SU-DHL-6 (cell line): ENCODE measurements at regions not wholly inside any gene's neighbourhood (a gene's known extent, or its start where the extent isn't known, plus 50 kb on each side); places are given as distances from the start of the nearest gene placed in this dataset.

Source experiments
- CTCF ChIP-seq: fragments of 200-600 bp; sonication (generic); IDR thresholded peaks from one replicate; pipeline ENCODE4 v1.5.1; 2017; ENCODE audit warnings: antibody characterized with exemption, mild to moderate bottlenecking, low read length, moderate library complexity; ENCODE audit not compliant: insufficient read depth, poor library complexity, severe bottlenecking
- EZH2phosphoT487 ChIP-seq: fragments of 200-600 bp; sonication (generic), shearing (Covaris generic); conservative IDR thresholded peaks from 2 replicates; pipeline ENCODE4 v1.6.1; 2018; ENCODE audit warnings: mild to moderate bottlenecking, antibody characterized with exemption, low read length, moderate library complexity, mixed read lengths

DNA sequence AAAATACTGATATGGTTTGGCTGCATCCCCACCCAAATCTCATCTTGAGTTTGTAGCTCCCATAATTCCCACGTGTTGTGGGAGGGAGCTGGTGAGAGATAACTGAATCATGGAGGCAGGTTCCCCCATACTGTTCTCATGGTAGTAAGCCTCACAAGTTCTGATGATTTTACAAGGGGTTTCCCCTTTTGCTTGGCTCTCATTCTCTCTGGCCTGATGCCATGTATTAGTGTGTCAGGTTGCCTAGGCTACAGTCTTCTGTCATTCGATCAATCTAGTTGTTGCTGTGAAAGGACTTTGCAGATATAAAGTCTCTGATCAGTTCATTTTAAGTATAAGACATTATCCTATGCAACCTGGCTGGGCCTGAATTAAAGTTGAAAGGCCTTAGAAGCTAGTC, 209.3 kb upstream of the MAOA start:
- TF ChIP-seq CTCF (no peak), EZH2phosphoT487 (no peak)
